IPS-15b (cell line): ENCODE measurements at regions not wholly inside any gene's neighbourhood (a gene's known extent, or its start where the extent isn't known, plus 50 kb on each side); places are given as distances from the start of the nearest gene placed in this dataset.
"Not testable (repeated sequence)": the region's sequence is repeated elsewhere in the genome, so short reads cannot be mapped to it uniquely, and the experiment has no call there.

ENCODE experiments used
- H3K27me3 ChIP-seq: one replicate; pipeline ENCODE4 v1.6.1; 2013; ENCODE audit warnings: low read length; ENCODE audit not compliant: control insufficient read depth, insufficient read depth
- H3K36me3 ChIP-seq: one replicate; pipeline ENCODE4 v1.6.1; 2013; ENCODE audit warnings: low read length; ENCODE audit not compliant: control insufficient read depth, insufficient read depth
- H3K4me1 ChIP-seq: one replicate; pipeline ENCODE4 v1.6.1; 2013; ENCODE audit warnings: mild to moderate bottlenecking, low read length; ENCODE audit not compliant: control insufficient read depth, insufficient read depth
- H3K4me3 ChIP-seq: one replicate; pipeline ENCODE4 v1.5.1; 2013; ENCODE audit warnings: low read depth, low read length
- H3K9ac ChIP-seq: one replicate; pipeline ENCODE4 v1.6.1; 2013; ENCODE audit warnings: low read depth, mild to moderate bottlenecking, low read length
- H3K9me3 ChIP-seq: one replicate; pipeline ENCODE4 v1.6.1; 2013; ENCODE audit warnings: mild to moderate bottlenecking, low read length; ENCODE audit not compliant: control insufficient read depth, insufficient read depth

DNA sequence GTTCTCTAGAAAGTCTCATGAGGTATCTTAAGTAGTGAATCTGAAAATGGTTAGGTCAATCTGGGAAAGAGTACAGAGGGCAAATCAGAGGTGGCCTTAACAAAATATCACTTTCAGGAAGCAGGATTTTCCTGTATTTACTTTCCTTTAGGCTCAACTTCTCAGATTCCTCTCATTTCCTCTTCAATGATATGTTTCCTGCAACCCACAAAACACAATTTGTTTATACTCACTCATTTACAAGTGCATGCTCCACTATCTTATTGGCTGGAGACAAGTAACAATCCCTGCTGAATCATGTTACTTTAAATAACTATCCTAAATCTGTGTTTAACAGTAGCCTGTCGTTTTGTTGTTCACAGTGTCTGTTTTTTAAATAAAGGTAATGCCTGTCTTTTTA is 228.1 kb downstream of the DSC3 start:
- Histone ChIP-seq H3K27me3 (no peaks in the 10 kb centered on the region), H3K4me1 (no peaks in the 10 kb centered on the region), H3K36me3 (no peaks in the 10 kb centered on the region), H3K4me3 (no peak overlapping the region), H3K9ac (no peak overlapping the region), H3K9me3 (peaks cover 8% of the 10 kb centered on the region)

DNA sequence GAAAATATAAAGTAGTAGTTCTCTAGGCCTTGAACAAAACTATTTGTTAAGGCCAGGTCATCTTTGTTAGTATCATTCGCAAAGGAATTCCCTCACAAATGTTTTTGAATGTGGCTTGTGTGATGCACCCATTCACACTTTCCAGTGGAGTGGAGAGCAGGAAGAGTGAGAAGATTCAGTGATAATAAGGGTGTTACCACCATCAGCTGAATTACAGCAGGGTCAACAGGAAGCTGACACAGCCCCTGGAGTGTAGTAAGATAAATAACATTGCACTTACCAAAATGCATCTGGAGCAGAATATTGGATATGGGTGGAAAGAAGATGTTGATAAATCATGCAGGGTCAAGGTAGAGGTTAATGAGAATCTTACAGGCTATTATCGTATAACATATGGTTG is 231.0 kb downstream of the DSC3 start:
- Histone ChIP-seq H3K4me3 (no peak overlapping the region), H3K9ac (no peak overlapping the region), H3K9me3 (peaks cover 3% of the 10 kb centered on the region), H3K36me3 (no peaks in the 10 kb centered on the region), H3K4me1 (no peaks in the 10 kb centered on the region), H3K27me3 (no peaks in the 10 kb centered on the region)

- Histone ChIP-seq H3K4me3 (no peak overlapping the region), H3K4me1 (no peaks in the 10 kb centered on the region), H3K27me3 (no peaks in the 10 kb centered on the region), H3K9me3 (no peaks in the 10 kb centered on the region), H3K9ac (no peak overlapping the region), H3K36me3 (no peaks in the 10 kb centered on the region)
Observed at GRCh38 chr18:30810580-30810979, 232.0 kb downstream of the DSC3 start.

- no peaks in the 10 kb centered on the region for H3K9me3 ChIP-seq
Observed at GRCh38 chr18:30806823-30807222, 235.7 kb downstream of the DSC3 start.

GRCh38 chr18:30800800-30801199 is 241.7 kb downstream of the DSC3 start:
- H3K9me3 ChIP-seq, result no peaks in the 10 kb centered on the region
- no peaks in the 10 kb centered on the region for H3K27me3 ChIP-seq
- no peaks in the 10 kb centered on the region for H3K36me3 ChIP-seq
- no peak overlapping the region for H3K4me3 ChIP-seq
- no peak overlapping the region for H3K9ac ChIP-seq
- H3K4me1 ChIP-seq, result no peaks in the 10 kb centered on the region

More at GRCh38 chr18:30806823-30807222, 235.7 kb downstream of the DSC3 start:
- Histone ChIP-seq H3K4me1 (no peaks in the 10 kb centered on the region), H3K9ac (no peak overlapping the region), H3K27me3 (no peaks in the 10 kb centered on the region), H3K36me3 (no peaks in the 10 kb centered on the region), H3K4me3 (no peak overlapping the region)

DNA sequence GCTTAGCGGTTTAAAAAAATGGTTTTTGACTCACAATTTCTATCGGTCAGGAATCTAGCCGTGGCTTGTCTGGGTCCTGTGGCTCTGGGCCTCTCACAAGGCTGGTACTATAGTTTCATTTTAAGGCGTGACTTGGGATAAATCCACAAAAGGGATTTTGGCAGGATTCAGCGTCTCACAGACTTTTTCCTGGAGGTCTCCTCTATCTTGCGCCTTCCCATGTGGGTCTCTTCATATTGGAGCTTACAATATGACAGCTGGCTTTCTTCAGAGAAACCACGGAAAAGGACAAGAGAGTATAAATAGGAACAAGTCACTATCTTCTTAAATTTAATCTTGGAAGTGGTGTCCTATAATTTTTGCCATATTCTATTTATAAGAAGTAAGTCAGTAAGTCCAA is 250.5 kb downstream of the DSC3 start:
- no peak overlapping the region for H3K4me3 ChIP-seq
- no peak overlapping the region for H3K9ac ChIP-seq
- no peaks in the 10 kb centered on the region for H3K4me1 ChIP-seq
- H3K9me3 ChIP-seq, result no peaks in the 10 kb centered on the region
- no peaks in the 10 kb centered on the region for H3K36me3 ChIP-seq
- no peaks in the 10 kb centered on the region for H3K27me3 ChIP-seq

- not testable (repeated sequence) for H3K9me3 ChIP-seq, H3K9ac ChIP-seq, H3K4me1 ChIP-seq, H3K36me3 ChIP-seq, H3K4me3 ChIP-seq, H3K27me3 ChIP-seq
Observed at GRCh38 chr18:30788411-30788991, 254.0 kb downstream of the DSC3 start.

DNA sequence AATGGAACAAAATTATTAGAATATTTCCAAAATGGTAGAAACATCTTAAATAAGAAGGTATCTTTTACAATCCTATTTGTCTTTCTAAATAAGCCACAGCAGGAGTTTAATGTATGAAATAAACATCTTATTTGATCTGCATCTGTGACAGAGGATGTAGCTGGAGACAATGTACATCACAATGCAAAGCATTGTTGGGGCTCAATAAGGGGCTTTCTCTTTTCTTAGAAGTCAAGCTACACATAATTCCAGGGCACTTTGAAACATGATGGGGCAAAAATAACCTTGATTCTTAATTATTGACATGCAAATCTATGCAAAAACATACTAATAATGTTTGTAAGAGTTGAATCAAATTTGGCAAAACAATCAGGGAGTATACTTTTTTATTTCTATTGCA is 255.1 kb downstream of the DSC3 start:
- H3K27me3 ChIP-seq, result no peaks in the 10 kb centered on the region
- no peaks in the 10 kb centered on the region for H3K4me1 ChIP-seq
- H3K36me3 ChIP-seq, result no peaks in the 10 kb centered on the region
- H3K9ac ChIP-seq, result no peak overlapping the region
- H3K4me3 ChIP-seq, result no peak overlapping the region
- H3K9me3 ChIP-seq, result peaks cover under 1% of the 10 kb centered on the region

DNA sequence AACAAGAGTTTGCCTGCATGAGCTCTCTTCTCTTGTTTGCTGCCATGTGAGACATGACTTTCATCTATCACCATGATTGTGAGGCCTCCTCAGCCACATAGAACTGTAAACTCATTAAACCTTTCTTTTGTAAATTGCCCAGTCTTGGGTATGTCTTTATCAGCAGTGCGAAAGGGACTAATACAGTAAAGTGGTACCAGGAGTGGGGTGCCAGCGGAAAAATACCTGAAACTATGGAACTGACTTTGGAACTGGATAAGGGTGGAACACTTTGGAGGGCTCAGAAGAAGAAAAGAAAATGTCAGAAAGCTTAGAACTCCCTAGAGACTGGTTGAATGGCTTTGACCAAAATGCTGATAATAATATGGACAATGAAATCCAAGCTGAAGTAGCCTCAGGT is 260.9 kb downstream of the DSC3 start:
- Histone ChIP-seq H3K9ac (no peak overlapping the region), H3K36me3 (no peaks in the 10 kb centered on the region), H3K9me3 (peaks cover 8% of the 10 kb centered on the region), H3K4me1 (no peaks in the 10 kb centered on the region), H3K27me3 (no peaks in the 10 kb centered on the region), H3K4me3 (no peak overlapping the region)

DNA sequence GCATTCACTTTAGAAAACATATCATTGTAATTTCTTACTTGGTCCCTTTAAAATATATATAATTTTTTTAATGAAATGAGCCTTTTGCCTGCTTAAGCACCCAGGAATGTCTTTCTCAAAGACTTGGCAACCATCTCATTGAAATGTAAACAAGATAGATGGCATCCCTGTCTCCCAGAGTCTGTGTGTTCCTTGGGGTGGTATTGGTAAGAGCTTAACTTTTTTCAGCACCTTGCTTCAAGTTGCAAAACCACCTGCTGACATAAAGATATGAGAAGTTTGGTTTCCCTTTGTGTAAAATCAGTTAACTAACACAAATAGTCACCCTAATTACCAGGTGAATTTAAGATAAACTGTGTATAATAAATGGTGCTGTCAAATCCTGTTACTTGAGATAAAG is 266.9 kb downstream of the DSC3 start:
- Histone ChIP-seq H3K27me3 (no peaks in the 10 kb centered on the region), H3K9ac (no peak overlapping the region), H3K36me3 (no peaks in the 10 kb centered on the region), H3K4me1 (peaks cover 5% of the 10 kb centered on the region), H3K4me3 (no peak overlapping the region), H3K9me3 (peaks cover 4% of the 10 kb centered on the region)

GRCh38 chr18:30772170-30772569 is 270.4 kb downstream of the DSC3 start:
- not testable (repeated sequence) for H3K36me3 ChIP-seq, H3K27me3 ChIP-seq, H3K9ac ChIP-seq, H3K4me1 ChIP-seq, H3K9me3 ChIP-seq, H3K4me3 ChIP-seq

DNA sequence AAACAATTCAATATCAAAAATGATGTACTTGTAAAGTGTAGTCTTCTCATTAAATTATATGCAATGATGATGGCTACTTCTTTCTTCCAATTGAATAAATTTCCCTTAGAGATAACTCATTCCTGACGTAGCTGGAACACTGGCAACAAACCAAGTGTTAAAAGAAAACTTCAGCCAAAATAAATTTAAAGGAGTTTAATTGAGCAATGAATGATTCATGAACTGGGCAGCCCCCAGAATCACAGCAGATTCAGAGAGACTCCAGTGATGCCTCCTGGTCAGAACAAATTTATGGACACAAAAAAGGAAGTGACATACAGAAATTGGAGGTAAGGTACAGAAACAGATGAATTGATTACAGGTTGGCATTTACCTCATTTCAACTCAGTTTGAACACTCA is 276.5 kb downstream of the DSC3 start:
- peaks cover 17% of the 10 kb centered on the region for H3K4me1 ChIP-seq

More for the DNA sequence above, 276.5 kb downstream of the DSC3 start:
- Histone ChIP-seq H3K27me3 (peaks cover 19% of the 10 kb centered on the region), H3K9ac (no peak overlapping the region), H3K4me3 (no peak overlapping the region), H3K9me3 (no peaks in the 10 kb centered on the region), H3K36me3 (no peaks in the 10 kb centered on the region)
